AG10803 (cell line): ENCODE measurements at regions not wholly inside any gene's neighbourhood (a gene's known extent, or its start where the extent isn't known, plus 50 kb on each side); places are given as distances from the start of the nearest gene placed in this dataset.
"Not testable (repeated sequence)": the region's sequence is repeated elsewhere in the genome, so short reads cannot be mapped to it uniquely, and the experiment has no call there.

ENCODE experiments used
- DNase-seq: peaks from one replicate; pipeline ENCODE4 v3.0.0; 2010; ENCODE audit warnings: low read depth
- H3K4me3 ChIP-seq: 2 replicates; pipeline ENCODE4 v1.5.1; 2011; ENCODE audit warnings: mild to moderate bottlenecking, low read length, control low read depth
- CTCF ChIP-seq: conservative IDR thresholded peaks from 2 replicates; pipeline ENCODE4 v1.5.1; 2011; ENCODE audit warnings: mild to moderate bottlenecking, low read length, control low read depth, inconsistent platforms

GRCh38 chr4:134533068-134533467 lies 331.5 kb upstream of the PABPC4L start:
- TF ChIP-seq CTCF, result no peak
- DNase-seq, result no peak
- H3K4me3 ChIP-seq, result no peak overlapping the region

GRCh38 chr4:134531013-134531412 lies 329.4 kb upstream of the PABPC4L start:
- no peak for DNase-seq
- TF ChIP-seq CTCF, result no peak
- H3K4me3 ChIP-seq, result no peak overlapping the region

GRCh38 chr4:134529629-134530028 lies 328.0 kb upstream of the PABPC4L start:
- DNase-seq, result no peak
- H3K4me3 ChIP-seq, result no peak overlapping the region
- no peak for TF ChIP-seq CTCF

GRCh38 chr4:134518574-134519217 lies 317.1 kb upstream of the PABPC4L start:
- no peak overlapping the region for H3K4me3 ChIP-seq
- TF ChIP-seq CTCF, result no peak
- DNase-seq, result no peak

GRCh38 chr4:134510544-134510943 lies 309.0 kb upstream of the PABPC4L start:
- DNase-seq, result no peak
- no peak for TF ChIP-seq CTCF
- H3K4me3 ChIP-seq, result no peak overlapping the region

- no peak overlapping the region for H3K4me3 ChIP-seq
- no peak for DNase-seq
- TF ChIP-seq CTCF, result no peak
Measured at GRCh38 chr4:134505511-134505910, 303.9 kb upstream of the PABPC4L start.

GRCh38 chr4:134501973-134502643 lies 300.5 kb upstream of the PABPC4L start:
- no peak for DNase-seq
- no peak overlapping the region for H3K4me3 ChIP-seq
- TF ChIP-seq CTCF, result no peak

- not testable (repeated sequence) for H3K4me3 ChIP-seq, DNase-seq
Measured at GRCh38 chr4:134501488-134501887, 299.9 kb upstream of the PABPC4L start.
